Stimulated activated CD4-positive, alpha-beta T cell treated with anti-CD3 and anti-CD28 coated beads, Interleukin-2, amount 100 ng/mL, for 4 hours (primary cell): ENCODE measurements at regions not wholly inside any gene's neighbourhood (a gene's known extent, or its start where the extent isn't known, plus 50 kb on each side); places are given as distances from the start of the nearest gene placed in this dataset.
"Not testable (repeated sequence)": the region's sequence is repeated elsewhere in the genome, so short reads cannot be mapped to it uniquely, and the experiment has no call there.

Experiments used
- DNase-seq: peaks from one replicate; pipeline ENCODE4 v3.0.0-alpha.2; 2020; ENCODE audit warnings: low read depth

DNA sequence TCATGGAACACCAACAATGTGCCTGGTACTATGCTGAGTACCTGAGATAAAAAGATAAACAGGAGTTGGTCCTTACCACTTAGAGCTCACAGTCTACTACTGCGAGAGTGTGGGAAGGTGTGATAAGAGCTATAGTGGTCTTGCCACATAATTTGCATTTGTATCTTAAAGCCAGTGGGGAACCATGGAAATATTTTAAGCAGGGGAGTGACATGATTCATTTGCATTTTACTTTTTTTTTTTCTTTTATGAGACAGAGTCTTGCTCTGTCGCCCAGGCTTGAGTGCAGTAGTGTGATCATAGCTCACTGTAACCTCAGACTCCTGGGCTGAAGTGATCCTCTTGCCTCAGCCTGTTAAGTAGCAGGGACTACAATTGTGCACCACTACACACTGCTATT is 54.2 kb upstream of the FAM72C start:
- not testable (repeated sequence) for DNase-seq

DNA sequence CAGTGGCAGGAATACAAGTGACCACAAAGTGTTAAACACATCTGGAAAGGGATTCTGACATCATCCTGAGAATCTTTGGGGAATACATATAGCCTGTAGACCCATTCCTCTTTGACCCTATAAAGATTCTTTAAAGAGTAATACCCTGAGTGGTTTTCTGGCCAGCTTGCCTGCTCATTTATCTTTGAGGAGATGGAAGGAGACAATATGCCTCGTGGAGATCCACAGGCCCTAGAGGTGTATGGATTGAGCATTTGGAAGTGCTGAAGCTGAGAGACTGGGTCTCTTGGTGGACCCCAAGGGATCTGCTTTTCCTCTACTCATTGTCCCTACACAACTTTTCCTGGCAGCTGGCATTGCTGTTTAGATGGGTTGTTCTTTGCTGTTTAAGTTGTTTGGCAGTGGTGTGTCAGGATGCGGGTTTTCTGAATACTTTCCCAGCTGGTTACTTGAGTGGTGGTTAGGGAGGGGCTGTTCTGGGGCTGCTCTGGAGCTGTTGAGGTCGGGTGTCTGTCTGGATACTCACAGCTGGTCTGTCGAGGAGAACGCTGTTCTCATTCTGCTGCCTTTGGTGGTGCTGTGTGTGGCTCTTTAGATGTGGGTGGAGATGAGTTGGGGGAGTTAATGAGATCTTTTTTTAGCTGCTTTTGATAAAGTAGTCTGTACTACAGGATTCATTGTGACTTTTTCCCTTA is 50.1 kb upstream of the FAM72C start:
- DNase-seq: not testable (repeated sequence)
